ENCODE measurements at regions not wholly inside any gene's neighbourhood (a gene's known extent, or its start where the extent isn't known, plus 50 kb on each side); places are given as distances from the start of the nearest gene placed in this dataset.

DNA sequence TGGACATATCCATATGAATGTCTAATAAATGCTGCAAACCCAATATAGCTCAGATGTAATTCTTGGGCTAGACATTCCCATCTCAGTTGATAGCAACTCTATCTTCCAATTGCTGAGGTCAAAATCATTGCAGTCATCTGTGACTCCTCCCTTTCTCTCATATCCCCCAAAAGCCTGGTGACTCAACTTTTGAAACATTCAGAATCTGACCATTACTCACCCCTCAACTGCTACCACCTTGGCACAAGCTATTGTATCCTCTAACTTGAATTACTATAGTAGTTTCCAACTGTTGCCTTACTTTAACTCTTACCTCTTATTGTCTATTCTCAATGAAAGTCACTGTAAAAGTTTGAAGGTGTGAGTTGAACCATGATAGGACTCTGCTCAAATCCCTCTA lies 600.1 kb upstream of the RGMB start:
- Histone ChIP-seq H3K9me3 (ENCODE audit: control insufficient read depth, insufficient read depth, low read depth, low read length) (no peaks in the 10 kb centered on the region), H3K4me1 (ENCODE audit: control insufficient read depth, insufficient read depth, low read length) (no peaks in the 10 kb centered on the region), H3K27ac (ENCODE audit: extremely low read depth, low read depth, low read length) (no peak overlapping the region), H3K36me3 (ENCODE audit: control insufficient read depth in 2 of 2, insufficient read depth in 1 of 2, low read length in 2 of 2) (no peaks in the 10 kb centered on the region), H3K4me3 (ENCODE audit: low read depth, low read length) (no peak overlapping the region)
- ChIA-PET CTCF (no interaction called here), POLR2A (no interaction called here)
- TF ChIP-seq, protein P1, sequence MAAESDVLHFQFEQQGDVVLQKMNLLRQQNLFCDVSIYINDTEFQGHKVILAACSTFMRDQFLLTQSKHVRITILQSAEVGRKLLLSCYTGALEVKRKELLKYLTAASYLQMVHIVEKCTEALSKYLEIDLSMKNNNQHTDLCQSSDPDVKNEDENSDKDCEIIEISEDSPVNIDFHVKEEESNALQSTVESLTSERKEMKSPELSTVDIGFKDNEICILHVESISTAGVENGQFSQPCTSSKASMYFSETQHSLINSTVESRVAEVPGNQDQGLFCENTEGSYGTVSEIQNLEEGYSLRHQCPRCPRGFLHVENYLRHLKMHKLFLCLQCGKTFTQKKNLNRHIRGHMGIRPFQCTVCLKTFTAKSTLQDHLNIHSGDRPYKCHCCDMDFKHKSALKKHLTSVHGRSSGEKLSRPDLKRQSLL (tag by site-specific recombination; IDR thresholded peaks at IDR 0.05): no peak
- TF ChIP-seq, protein P2, sequence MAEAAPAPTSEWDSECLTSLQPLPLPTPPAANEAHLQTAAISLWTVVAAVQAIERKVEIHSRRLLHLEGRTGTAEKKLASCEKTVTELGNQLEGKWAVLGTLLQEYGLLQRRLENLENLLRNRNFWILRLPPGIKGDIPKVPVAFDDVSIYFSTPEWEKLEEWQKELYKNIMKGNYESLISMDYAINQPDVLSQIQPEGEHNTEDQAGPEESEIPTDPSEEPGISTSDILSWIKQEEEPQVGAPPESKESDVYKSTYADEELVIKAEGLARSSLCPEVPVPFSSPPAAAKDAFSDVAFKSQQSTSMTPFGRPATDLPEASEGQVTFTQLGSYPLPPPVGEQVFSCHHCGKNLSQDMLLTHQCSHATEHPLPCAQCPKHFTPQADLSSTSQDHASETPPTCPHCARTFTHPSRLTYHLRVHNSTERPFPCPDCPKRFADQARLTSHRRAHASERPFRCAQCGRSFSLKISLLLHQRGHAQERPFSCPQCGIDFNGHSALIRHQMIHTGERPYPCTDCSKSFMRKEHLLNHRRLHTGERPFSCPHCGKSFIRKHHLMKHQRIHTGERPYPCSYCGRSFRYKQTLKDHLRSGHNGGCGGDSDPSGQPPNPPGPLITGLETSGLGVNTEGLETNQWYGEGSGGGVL (tag by site-specific recombination; IDR thresholded peaks at IDR 0.05): no peak
- no peak for TF ChIP-seq ZNF335 (tag by site-specific recombination; conservative IDR thresholded peaks at IDR 0.05)
- TF ChIP-seq, protein P3, sequence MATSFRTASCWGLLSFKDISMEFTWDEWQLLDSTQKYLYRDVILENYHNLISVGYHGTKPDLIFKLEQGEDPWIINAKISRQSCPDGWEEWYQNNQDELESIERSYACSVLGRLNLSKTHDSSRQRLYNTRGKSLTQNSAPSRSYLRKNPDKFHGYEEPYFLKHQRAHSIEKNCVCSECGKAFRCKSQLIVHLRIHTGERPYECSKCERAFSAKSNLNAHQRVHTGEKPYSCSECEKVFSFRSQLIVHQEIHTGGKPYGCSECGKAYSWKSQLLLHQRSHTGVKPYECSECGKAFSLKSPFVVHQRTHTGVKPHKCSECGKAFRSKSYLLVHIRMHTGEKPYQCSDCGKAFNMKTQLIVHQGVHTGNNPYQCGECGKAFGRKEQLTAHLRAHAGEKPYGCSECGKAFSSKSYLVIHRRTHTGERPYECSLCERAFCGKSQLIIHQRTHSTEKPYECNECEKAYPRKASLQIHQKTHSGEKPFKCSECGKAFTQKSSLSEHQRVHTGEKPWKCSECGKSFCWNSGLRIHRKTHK (tag by site-specific recombination; IDR thresholded peaks at IDR 0.05): no peak
- no peak for TF ChIP-seq ZNF211 (tag by site-specific recombination; IDR thresholded peaks at IDR 0.05; ENCODE audit: low read depth)
- TF ChIP-seq, protein P4, sequence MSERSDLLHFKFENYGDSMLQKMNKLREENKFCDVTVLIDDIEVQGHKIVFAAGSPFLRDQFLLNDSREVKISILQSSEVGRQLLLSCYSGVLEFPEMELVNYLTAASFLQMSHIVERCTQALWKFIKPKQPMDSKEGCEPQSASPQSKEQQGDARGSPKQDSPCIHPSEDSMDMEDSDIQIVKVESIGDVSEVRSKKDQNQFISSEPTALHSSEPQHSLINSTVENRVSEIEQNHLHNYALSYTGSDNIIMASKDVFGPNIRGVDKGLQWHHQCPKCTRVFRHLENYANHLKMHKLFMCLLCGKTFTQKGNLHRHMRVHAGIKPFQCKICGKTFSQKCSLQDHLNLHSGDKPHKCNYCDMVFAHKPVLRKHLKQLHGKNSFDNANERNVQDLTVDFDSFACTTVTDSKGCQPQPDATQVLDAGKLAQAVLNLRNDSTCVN (tag by site-specific recombination; optimal IDR thresholded peaks at IDR 0.05): no peak
- TF ChIP-seq, protein P5, sequence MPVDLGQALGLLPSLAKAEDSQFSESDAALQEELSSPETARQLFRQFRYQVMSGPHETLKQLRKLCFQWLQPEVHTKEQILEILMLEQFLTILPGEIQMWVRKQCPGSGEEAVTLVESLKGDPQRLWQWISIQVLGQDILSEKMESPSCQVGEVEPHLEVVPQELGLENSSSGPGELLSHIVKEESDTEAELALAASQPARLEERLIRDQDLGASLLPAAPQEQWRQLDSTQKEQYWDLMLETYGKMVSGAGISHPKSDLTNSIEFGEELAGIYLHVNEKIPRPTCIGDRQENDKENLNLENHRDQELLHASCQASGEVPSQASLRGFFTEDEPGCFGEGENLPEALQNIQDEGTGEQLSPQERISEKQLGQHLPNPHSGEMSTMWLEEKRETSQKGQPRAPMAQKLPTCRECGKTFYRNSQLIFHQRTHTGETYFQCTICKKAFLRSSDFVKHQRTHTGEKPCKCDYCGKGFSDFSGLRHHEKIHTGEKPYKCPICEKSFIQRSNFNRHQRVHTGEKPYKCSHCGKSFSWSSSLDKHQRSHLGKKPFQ (tag by site-specific recombination; IDR thresholded peaks at IDR 0.05): no peak
- TF ChIP-seq SCRT2 (tag by site-specific recombination; IDR thresholded peaks at IDR 0.05): no peak
- no peak for TF ChIP-seq YY2 (tag by site-specific recombination; IDR thresholded peaks at IDR 0.05)
- no peak for TF ChIP-seq SP2 (tag by site-specific recombination; IDR thresholded peaks at IDR 0.05)
- no peak for TF ChIP-seq ZNF621 (tag by site-specific recombination; IDR thresholded peaks at IDR 0.05)
- TF ChIP-seq, protein P6, sequence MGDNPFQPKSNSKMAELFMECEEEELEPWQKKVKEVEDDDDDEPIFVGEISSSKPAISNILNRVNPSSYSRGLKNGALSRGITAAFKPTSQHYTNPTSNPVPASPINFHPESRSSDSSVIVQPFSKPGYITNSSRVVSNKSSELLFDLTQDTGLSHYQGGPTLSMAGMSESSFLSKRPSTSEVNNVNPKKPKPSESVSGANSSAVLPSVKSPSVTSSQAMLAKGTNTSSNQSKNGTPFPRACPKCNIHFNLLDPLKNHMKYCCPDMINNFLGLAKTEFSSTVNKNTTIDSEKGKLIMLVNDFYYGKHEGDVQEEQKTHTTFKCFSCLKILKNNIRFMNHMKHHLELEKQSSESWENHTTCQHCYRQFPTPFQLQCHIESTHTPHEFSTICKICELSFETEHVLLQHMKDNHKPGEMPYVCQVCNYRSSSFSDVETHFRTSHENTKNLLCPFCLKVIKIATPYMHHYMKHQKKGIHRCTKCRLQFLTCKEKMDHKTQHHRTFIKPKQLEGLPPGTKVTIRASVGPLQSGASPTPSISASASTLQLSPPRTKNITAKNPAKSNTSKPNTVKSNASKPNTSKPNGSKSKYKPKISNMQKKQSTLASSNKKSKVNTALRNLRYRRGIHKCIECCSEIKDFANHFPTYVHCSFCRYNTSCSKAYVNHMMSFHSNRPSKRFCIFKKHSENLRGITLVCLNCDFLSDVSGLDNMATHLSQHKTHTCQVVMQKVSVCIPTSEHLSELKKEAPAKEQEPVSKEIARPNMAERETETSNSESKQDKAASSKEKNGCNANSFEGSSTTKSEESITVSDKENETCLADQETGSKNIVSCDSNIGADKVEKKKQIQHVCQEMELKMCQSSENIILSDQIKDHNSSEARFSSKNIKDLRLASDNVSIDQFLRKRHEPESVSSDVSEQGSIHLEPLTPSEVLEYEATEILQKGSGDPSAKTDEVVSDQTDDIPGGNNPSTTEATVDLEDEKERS (tag by site-specific recombination; IDR thresholded peaks at IDR 0.05): no peak
- TF ChIP-seq, protein P7, sequence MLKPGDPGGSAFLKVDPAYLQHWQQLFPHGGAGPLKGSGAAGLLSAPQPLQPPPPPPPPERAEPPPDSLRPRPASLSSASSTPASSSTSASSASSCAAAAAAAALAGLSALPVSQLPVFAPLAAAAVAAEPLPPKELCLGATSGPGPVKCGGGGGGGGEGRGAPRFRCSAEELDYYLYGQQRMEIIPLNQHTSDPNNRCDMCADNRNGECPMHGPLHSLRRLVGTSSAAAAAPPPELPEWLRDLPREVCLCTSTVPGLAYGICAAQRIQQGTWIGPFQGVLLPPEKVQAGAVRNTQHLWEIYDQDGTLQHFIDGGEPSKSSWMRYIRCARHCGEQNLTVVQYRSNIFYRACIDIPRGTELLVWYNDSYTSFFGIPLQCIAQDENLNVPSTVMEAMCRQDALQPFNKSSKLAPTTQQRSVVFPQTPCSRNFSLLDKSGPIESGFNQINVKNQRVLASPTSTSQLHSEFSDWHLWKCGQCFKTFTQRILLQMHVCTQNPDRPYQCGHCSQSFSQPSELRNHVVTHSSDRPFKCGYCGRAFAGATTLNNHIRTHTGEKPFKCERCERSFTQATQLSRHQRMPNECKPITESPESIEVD (tag by site-specific recombination; IDR thresholded peaks at IDR 0.05): no peak
- TF ChIP-seq, protein P8, sequence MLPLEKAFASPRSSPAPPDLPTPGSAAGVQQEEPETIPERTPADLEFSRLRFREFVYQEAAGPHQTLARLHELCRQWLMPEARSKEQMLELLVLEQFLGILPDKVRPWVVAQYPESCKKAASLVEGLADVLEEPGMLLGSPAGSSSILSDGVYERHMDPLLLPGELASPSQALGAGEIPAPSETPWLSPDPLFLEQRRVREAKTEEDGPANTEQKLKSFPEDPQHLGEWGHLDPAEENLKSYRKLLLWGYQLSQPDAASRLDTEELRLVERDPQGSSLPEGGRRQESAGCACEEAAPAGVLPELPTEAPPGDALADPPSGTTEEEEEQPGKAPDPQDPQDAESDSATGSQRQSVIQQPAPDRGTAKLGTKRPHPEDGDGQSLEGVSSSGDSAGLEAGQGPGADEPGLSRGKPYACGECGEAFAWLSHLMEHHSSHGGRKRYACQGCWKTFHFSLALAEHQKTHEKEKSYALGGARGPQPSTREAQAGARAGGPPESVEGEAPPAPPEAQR (tag by site-specific recombination; IDR thresholded peaks at IDR 0.05): no peak
- no peak for TF ChIP-seq ZNF394 (tag by site-specific recombination; IDR thresholded peaks at IDR 0.05; ENCODE audit: borderline replicate concordance)
- TF ChIP-seq ZFP69B (tag by site-specific recombination; IDR thresholded peaks at IDR 0.05): no peak
- TF ChIP-seq ZNF274 (IDR thresholded peaks at IDR 0.05; ENCODE audit: low read length): no peak
- TF ChIP-seq ZNF274 (tag by site-specific recombination; IDR thresholded peaks at IDR 0.05; ENCODE audit: borderline replicate concordance): no peak
- no peak for TF ChIP-seq ZNF521 (tag by site-specific recombination; IDR thresholded peaks at IDR 0.05)
